ENCODE measurements at regions not wholly inside any gene's neighbourhood (a gene's known extent, or its start where the extent isn't known, plus 50 kb on each side); places are given as distances from the start of the nearest gene placed in this dataset.

GRCh38 chr5:31124026-31124425, 69.5 kb upstream of the CDH6 start:
- no peak overlapping the region for H3K4me3 ChIP-seq (ENCODE audit: control insufficient read depth, low read depth, low read length)
- no peak for TF ChIP-seq CTCF (IDR thresholded peaks at IDR 0.05; ENCODE audit: control insufficient read depth, insufficient read depth, low read depth, low read length, missing control alignments)
- DNase-seq (ENCODE audit: low read depth): no peak

- no peak overlapping the region for H3K4me3 ChIP-seq (ENCODE audit: control insufficient read depth, low read depth, low read length)
- TF ChIP-seq CTCF (IDR thresholded peaks at IDR 0.05; ENCODE audit: control insufficient read depth, insufficient read depth, low read depth, low read length, missing control alignments): no peak
These were observed 70.2 kb upstream of the CDH6 start for GRCh38 chr5:31122998-31123951.

GRCh38 chr5:31121224-31121623, 72.3 kb upstream of the CDH6 start:
- DNase-seq (ENCODE audit: low read depth): no peak
- no peak overlapping the region for H3K4me3 ChIP-seq (ENCODE audit: control insufficient read depth, low read depth, low read length)
- TF ChIP-seq CTCF (IDR thresholded peaks at IDR 0.05; ENCODE audit: control insufficient read depth, insufficient read depth, low read depth, low read length, missing control alignments): no peak

More at GRCh38 chr5:31122998-31123951, 70.2 kb upstream of the CDH6 start:
- DNase-seq (ENCODE audit: low read depth): no peak

- TF ChIP-seq CTCF (IDR thresholded peaks at IDR 0.05; ENCODE audit: control insufficient read depth, insufficient read depth, low read depth, low read length, missing control alignments): no peak
- no peak overlapping the region for H3K4me3 ChIP-seq (ENCODE audit: control insufficient read depth, low read depth, low read length)
- no peak for DNase-seq (ENCODE audit: low read depth)
These were observed 72.9 kb upstream of the CDH6 start for GRCh38 chr5:31120642-31120948.

GRCh38 chr5:31119938-31120641, 73.4 kb upstream of the CDH6 start:
- H3K4me3 ChIP-seq (ENCODE audit: control insufficient read depth, low read depth, low read length): no peak overlapping the region
- no peak for DNase-seq (ENCODE audit: low read depth)
- no peak for TF ChIP-seq CTCF (IDR thresholded peaks at IDR 0.05; ENCODE audit: control insufficient read depth, insufficient read depth, low read depth, low read length, missing control alignments)

- H3K4me3 ChIP-seq (ENCODE audit: control insufficient read depth, low read depth, low read length): no peak overlapping the region
- DNase-seq (ENCODE audit: low read depth): no peak
- TF ChIP-seq CTCF (IDR thresholded peaks at IDR 0.05; ENCODE audit: control insufficient read depth, insufficient read depth, low read depth, low read length, missing control alignments): no peak
These were observed 76.9 kb upstream of the CDH6 start for GRCh38 chr5:31116466-31117031.

Data from AG09309 (cell line).